GM21786 (cell line): ENCODE measurements at regions not wholly inside any gene's neighbourhood (a gene's known extent, or its start where the extent isn't known, plus 50 kb on each side); places are given as distances from the start of the nearest gene placed in this dataset.
"Not testable (repeated sequence)": the region's sequence is repeated elsewhere in the genome, so short reads cannot be mapped to it uniquely, and the experiment has no call there.

Experiments used
- ATAC-seq: cut with Tn5 transposase; IDR thresholded peaks from one replicate; pipeline ENCODE4 v1.9.1; 2021; ENCODE audit not compliant: unreplicated experiment

GRCh38 chr7:93750986-93751385 lies 139.6 kb downstream of the TFPI2 start:
- ATAC-seq, result no peak

GRCh38 chr7:93747019-93747418 lies 143.5 kb downstream of the TFPI2 start:
- no peak for ATAC-seq

GRCh38 chr7:93739424-93739823 lies 151.1 kb downstream of the TFPI2 start:
- ATAC-seq, result no peak

- no peak for ATAC-seq
Measured at GRCh38 chr7:93737953-93738352, 152.6 kb downstream of the TFPI2 start.

GRCh38 chr7:93736668-93737369 lies 153.7 kb downstream of the TFPI2 start:
- ATAC-seq, result no peak

- no peak for ATAC-seq
Measured at GRCh38 chr7:93728292-93728691, 153.8 kb upstream of the CALCR start.

- ATAC-seq, result no peak
Measured at GRCh38 chr7:93725954-93726353, 151.4 kb upstream of the CALCR start.

DNA sequence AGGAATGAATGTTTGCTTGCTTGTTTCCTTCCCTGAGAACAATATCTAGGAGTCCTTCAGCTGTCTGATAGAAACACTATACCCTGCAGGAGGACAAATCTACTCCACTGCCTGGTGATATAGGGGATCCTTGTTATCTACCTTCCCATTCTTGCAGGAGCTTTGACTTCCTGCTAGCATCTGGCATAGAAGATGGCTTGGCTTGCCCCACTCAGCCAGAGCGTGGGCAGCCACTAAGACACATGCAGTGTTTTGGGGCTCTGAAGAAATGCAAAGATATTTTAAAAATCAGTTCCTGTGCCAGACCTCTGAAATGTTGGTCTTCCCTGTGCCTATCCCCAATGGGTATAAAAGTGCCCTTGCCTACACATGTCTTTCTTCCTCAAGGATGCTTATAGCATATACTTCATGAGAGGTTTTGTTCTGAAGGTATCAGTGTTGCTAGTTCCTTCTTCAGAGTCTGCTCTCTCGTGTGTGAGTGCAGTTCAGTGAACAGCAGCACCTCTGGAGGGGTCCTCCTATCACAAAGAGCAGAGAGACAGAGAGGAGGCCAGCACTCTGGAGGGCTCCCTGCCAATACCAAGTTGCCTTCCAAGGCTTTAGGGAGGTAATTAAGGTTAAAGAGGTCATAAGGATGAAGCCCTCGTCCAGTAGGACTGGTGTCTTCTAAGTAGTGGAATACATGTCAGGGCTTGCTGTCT lies 149.1 kb upstream of the CALCR start:
- ATAC-seq, result no peak

GRCh38 chr7:93720106-93720505 lies 145.6 kb upstream of the CALCR start:
- ATAC-seq, result no peak

GRCh38 chr7:93719546-93719945 lies 145.0 kb upstream of the CALCR start:
- no peak for ATAC-seq

DNA sequence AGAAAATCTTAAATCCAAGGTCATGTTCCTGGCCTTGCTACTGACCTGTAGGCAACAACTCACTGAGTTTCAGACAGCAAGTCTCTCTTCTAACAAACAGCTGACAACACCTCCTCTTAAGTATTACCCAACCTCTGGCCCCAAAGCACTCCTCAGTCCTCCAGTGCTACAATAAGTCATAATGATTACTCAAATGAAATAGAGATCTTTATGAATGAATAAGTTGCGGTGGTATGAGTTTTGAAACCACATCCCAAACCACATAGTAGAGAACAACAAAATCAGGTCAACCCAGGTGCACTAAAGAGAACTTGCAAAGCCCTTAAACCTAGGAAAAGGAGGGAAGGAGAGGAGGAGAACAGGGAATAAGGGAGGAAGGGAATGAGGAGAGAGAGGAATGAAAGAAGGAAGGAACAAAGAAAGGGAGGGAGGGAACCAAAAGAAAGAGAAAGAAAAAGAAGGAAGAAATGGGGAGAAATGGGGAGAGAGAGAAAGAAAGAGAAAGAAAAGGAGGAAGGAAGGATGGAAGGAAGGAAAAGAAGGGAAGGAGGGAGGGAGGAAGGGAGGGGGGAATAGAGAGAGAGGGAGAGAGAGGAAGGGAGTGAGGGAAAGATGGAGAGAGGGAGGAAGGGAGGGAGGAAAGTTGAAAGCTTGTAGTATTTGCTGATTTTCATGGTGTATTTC lies 142.8 kb upstream of the CALCR start:
- no peak for ATAC-seq

DNA sequence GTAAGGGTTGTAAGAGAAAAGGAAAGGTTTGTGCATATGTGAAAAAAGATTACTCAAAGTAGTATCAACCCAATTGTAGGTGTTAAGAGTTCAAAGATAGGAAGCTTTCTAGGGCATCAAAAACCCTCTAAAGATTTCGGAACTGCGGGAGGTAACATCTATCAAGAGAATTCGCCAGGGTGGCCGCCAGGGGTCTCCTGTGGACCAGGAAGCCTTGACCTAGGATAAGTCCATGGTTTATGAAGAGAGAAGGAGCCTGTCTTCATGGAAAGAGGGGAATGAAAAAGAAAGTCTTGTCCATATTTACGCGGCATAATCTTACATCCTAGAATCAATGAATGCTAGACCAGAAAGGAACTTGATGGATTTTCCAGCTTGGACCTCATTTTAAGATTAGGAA lies 140.7 kb upstream of the CALCR start:
- ATAC-seq, result no peak

- no peak for ATAC-seq
Measured at GRCh38 chr7:93711926-93712325, 137.4 kb upstream of the CALCR start.

GRCh38 chr7:93708255-93708654 lies 133.7 kb upstream of the CALCR start:
- not testable (repeated sequence) for ATAC-seq

GRCh38 chr7:93707249-93707648 lies 132.7 kb upstream of the CALCR start:
- ATAC-seq, result no peak

- ATAC-seq, result not testable (repeated sequence)
Measured at GRCh38 chr7:93706162-93706561, 131.6 kb upstream of the CALCR start.

DNA sequence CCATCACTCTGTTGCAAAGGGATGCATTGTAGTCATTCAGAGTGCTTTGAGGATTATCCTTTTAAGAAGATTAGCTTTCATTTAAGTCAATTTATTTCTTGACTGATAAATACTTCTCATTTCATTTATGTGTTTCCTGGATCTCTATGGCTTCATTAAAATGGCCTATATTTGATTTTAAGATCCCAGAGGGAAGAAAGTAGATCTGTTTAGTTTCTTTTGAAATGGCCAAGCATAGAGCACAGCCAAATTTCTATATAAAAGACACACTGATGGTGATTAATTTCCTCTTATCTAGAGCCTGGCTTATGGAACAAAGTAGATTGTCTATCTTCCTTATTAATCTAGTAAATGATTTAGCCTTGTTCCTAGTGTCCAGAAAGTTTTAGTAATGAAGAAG lies 129.7 kb upstream of the CALCR start:
- ATAC-seq, result no peak

DNA sequence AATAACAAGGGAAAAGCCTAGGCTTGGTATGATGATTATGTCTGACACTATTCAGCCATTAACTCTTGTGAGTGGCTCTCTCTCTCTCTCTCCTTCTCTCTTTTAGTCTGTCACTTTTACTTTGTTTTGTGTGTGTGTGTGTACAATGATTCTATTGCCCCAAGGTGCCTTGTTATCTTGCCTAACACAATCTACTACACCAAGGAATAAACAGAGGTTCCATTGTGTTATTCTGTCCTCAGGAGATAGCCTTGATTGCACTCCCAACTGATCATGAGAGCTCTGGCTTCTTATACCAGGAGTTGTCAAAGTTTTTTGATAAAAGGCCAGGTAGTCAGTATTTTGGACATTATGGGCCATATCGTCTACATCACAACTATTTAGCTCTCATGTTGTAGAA lies 123.4 kb upstream of the CALCR start:
- ATAC-seq, result no peak

- ATAC-seq, result no peak
Measured at GRCh38 chr7:93693796-93694195, 119.3 kb upstream of the CALCR start.

DNA sequence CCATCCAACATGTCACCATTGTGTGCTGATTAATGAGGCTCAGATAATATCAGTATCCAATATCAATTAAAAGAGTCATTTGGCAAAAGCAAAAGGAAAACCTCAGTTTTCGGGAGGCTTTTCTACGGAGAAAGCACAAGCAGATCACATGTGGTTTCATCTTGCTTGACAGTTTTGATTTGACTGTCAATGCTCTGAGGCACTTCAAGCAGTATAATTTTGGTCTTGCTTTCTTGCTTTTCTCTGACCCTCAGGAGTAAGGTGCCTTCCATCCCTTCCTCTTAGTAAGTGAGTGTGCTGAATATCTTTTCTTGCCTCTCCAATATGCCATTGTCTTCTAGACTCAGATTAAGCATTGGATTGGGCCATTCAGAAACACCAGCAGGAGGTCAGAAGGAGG lies 115.5 kb upstream of the CALCR start:
- no peak for ATAC-seq

GRCh38 chr7:93678185-93678584 lies 103.7 kb upstream of the CALCR start:
- no peak for ATAC-seq
